ENCODE measurements at regions not wholly inside any gene's neighbourhood (a gene's known extent, or its start where the extent isn't known, plus 50 kb on each side); places are given as distances from the start of the nearest gene placed in this dataset.
"Not testable (repeated sequence)": the region's sequence is repeated elsewhere in the genome, so short reads cannot be mapped to it uniquely, and the experiment has no call there.

- H3K4me3 ChIP-seq = no peak overlapping the region
- no peak for DNase-seq
- H3K36me3 ChIP-seq = no peaks in the 10 kb centered on the region
- no peak overlapping the region for H3K27ac ChIP-seq
- intact Hi-C loops (cut with DNase I; ENCODE audit: low total_unique reads) = no loop called here
- no peaks in the 10 kb centered on the region for H3K9me3 ChIP-seq
- no peaks in the 10 kb centered on the region for H3K4me1 ChIP-seq
- TF ChIP-seq, protein P1, sequence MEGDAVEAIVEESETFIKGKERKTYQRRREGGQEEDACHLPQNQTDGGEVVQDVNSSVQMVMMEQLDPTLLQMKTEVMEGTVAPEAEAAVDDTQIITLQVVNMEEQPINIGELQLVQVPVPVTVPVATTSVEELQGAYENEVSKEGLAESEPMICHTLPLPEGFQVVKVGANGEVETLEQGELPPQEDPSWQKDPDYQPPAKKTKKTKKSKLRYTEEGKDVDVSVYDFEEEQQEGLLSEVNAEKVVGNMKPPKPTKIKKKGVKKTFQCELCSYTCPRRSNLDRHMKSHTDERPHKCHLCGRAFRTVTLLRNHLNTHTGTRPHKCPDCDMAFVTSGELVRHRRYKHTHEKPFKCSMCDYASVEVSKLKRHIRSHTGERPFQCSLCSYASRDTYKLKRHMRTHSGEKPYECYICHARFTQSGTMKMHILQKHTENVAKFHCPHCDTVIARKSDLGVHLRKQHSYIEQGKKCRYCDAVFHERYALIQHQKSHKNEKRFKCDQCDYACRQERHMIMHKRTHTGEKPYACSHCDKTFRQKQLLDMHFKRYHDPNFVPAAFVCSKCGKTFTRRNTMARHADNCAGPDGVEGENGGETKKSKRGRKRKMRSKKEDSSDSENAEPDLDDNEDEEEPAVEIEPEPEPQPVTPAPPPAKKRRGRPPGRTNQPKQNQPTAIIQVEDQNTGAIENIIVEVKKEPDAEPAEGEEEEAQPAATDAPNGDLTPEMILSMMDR (IDR thresholded peaks at IDR 0.05) = no peak
- TF ChIP-seq POLR2A (IDR thresholded peaks at IDR 0.05) = no peak
- H3K27me3 ChIP-seq = no peaks in the 10 kb centered on the region
Observed at GRCh38 chr5:99368726-99369125, 439.9 kb upstream of the CHD1 start.

- no peak for DNase-seq
- intact Hi-C loops (cut with DNase I; ENCODE audit: low total_unique reads) = no loop called here
- Histone ChIP-seq H3K4me1 (no peaks in the 10 kb centered on the region), H3K9me3 (no peaks in the 10 kb centered on the region), H3K27ac (no peak overlapping the region), H3K27me3 (no peaks in the 10 kb centered on the region), H3K36me3 (no peaks in the 10 kb centered on the region), H3K4me3 (no peak overlapping the region)
- TF ChIP-seq POLR2A (IDR thresholded peaks at IDR 0.05) = no peak
- TF ChIP-seq, protein P1 (IDR thresholded peaks at IDR 0.05) = no peak
Observed at GRCh38 chr5:99355881-99356280, 427.1 kb upstream of the CHD1 start.

DNA sequence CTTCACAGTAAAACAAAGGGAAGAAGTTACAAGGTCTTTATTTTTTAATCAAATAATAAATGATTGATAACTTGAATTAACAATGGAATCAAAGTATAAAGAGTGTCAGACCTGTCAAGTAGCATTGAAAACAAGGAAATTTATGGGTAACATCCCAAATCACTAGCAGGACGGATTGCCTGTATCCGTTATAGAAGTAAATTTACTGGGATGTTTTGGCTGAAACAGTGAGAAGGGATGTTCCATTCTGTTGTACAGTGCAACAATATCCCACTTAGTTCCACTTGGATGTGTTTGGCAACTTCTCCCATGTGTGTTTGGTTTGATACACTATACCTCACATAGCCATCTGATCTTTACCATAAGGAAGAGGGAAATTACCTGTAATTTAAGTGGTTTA, 421.0 kb upstream of the CHD1 start:
- no peaks in the 10 kb centered on the region for H3K4me1 ChIP-seq
- no peak overlapping the region for H3K27ac ChIP-seq
- H3K27me3 ChIP-seq = no peaks in the 10 kb centered on the region
- no peaks in the 10 kb centered on the region for H3K9me3 ChIP-seq
- no peaks in the 10 kb centered on the region for H3K36me3 ChIP-seq
- TF ChIP-seq, protein P1 (IDR thresholded peaks at IDR 0.05) = no peak
- TF ChIP-seq POLR2A (IDR thresholded peaks at IDR 0.05) = no peak
- intact Hi-C loops (cut with DNase I; ENCODE audit: low total_unique reads) = no loop called here
- H3K4me3 ChIP-seq = no peak overlapping the region
- no peak for DNase-seq

GRCh38 chr5:99348597-99348996, 419.8 kb upstream of the CHD1 start:
- no peak for DNase-seq
- Histone ChIP-seq H3K36me3 (no peaks in the 10 kb centered on the region), H3K4me3 (no peak overlapping the region), H3K4me1 (no peaks in the 10 kb centered on the region), H3K9me3 (no peaks in the 10 kb centered on the region), H3K27ac (no peak overlapping the region), H3K27me3 (no peaks in the 10 kb centered on the region)
- TF ChIP-seq, protein P1 (IDR thresholded peaks at IDR 0.05) = no peak
- no peak for TF ChIP-seq POLR2A (IDR thresholded peaks at IDR 0.05)
- intact Hi-C loops (cut with DNase I; ENCODE audit: low total_unique reads) = no loop called here

DNA sequence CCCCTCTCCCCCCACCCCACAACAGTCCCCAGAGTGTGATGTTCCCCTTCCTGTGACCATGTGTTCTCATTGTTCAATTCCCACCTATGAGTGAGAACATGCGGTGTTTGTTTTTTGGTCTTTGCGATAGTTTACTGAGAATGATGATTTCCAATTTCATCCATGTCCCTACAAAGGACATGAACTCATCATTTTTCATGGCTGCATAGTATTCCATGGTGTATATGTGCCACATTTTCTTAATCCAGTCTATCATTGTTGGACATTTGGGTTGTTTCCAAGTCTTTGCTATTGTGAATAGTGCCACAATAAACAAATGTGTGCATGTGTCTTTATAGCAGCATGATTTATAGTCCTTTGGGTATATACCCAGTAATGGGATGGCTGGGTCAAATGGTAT, 411.0 kb upstream of the CHD1 start:
- H3K4me3 ChIP-seq; H3K9me3 ChIP-seq; intact Hi-C loops (cut with DNase I; ENCODE audit: low total_unique reads); H3K27me3 ChIP-seq; H3K4me1 ChIP-seq; H3K27ac ChIP-seq; H3K36me3 ChIP-seq; DNase-seq: not testable (repeated sequence)

DNA sequence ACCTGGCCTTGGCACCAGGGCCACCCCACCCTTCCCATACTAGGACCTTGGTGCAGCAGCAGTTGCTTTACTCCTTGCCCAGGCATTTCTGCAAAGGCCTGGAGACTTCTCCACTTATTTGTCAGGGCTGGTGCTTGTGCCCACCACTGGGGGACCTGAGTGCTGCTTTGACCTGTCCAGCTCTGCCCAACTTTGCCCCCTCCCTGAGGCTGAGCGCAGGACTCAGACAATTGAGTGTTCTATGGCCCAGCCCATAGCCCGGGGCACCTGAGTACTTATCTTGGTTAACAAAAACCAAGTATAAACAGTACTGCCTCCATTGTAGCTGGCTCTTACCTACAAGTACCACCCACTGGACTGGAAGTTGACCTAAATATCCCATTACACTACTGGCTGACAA, 406.1 kb upstream of the CHD1 start:
- H3K4me1 ChIP-seq = no peaks in the 10 kb centered on the region
- no peak for TF ChIP-seq POLR2A (IDR thresholded peaks at IDR 0.05)
- TF ChIP-seq, protein P1 (IDR thresholded peaks at IDR 0.05) = no peak
- no peaks in the 10 kb centered on the region for H3K27me3 ChIP-seq
- intact Hi-C loops (cut with DNase I; ENCODE audit: low total_unique reads) = no loop called here
- no peak for DNase-seq
- H3K4me3 ChIP-seq = no peak overlapping the region
- no peaks in the 10 kb centered on the region for H3K36me3 ChIP-seq
- no peak overlapping the region for H3K27ac ChIP-seq
- no peaks in the 10 kb centered on the region for H3K9me3 ChIP-seq
